SK-N-MC (cell line): ENCODE measurements at regions not wholly inside any gene's neighbourhood (a gene's known extent, or its start where the extent isn't known, plus 50 kb on each side); places are given as distances from the start of the nearest gene placed in this dataset.
"Not testable (repeated sequence)": the region's sequence is repeated elsewhere in the genome, so short reads cannot be mapped to it uniquely, and the experiment has no call there.

Source experiments
- DNase-seq: peaks from one replicate; pipeline ENCODE4 v3.0.0-alpha.2; 2011; ENCODE audit warnings: low read depth, low spot score
- H3K27ac ChIP-seq: fragments of 200-600 bp; sonication (generic); 2 replicates; pipeline ENCODE4 v1.5.1; 2016; ENCODE audit warnings: mixed run types
- H3K36me3 ChIP-seq: fragments of 200-600 bp; sonication (generic); 2 replicates; pipeline ENCODE4 v1.6.1; 2017; ENCODE audit warnings: antibody characterized with exemption, low read length, mixed read lengths; ENCODE audit not compliant: insufficient read depth
- H3K4me3 ChIP-seq: fragments of 200-600 bp; sonication (generic); 2 replicates; pipeline ENCODE4 v1.5.1; 2016
- H3K9ac ChIP-seq: fragments of 200-600 bp; sonication (generic); 2 replicates; pipeline ENCODE4 v1.8.0; 2017; ENCODE audit warnings: mixed run types, mixed read lengths; ENCODE audit not compliant: insufficient read length
- H3K9me3 ChIP-seq: fragments of 200-600 bp; sonication (generic); 2 replicates; pipeline ENCODE4 v1.6.1; 2017; ENCODE audit warnings: low read depth, mild to moderate bottlenecking, antibody characterized with exemption, low read length, moderate library complexity, mixed read lengths
- EZH2 ChIP-seq: fragments of 200-600 bp; sonication (generic); IDR thresholded peaks from one replicate; pipeline ENCODE4 v1.6.1; 2017; ENCODE audit warnings: antibody characterized with exemption
- FOXP2 ChIP-seq: optimal IDR thresholded peaks from 2 replicates; pipeline ENCODE3; 2011; ENCODE audit warnings: mild to moderate bottlenecking, moderate library complexity; ENCODE audit not compliant: insufficient read depth; ENCODE audit errors: extremely low read length, control extremely low read depth
- POLR2AphosphoS5 ChIP-seq: IDR thresholded peaks from 2 replicates; pipeline ENCODE4 v1.6.1; 2012; ENCODE audit warnings: mild to moderate bottlenecking, low read depth, low read length, borderline replicate concordance

DNA sequence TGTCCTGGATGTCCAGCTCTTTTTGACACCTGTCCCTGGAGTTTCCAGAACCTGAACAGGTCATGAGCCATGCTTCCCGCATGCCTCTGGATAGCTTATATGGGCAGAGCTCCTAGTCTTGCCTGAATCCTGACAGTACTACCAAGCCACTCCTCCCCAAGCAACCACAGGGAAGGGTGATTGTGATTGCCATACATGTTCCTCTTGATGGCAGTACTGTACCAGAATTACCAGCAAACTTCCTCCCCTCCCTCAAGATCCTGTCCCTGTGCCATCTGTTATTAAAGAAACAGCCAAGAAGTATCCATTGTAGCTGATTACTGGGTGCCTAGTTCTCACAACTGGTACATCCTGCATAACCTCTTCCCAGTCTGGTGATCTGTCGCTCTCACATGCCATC lies 264.3 kb upstream of the AGTR2 start:
- H3K36me3 ChIP-seq = no peaks in the 10 kb centered on the region
- TF ChIP-seq EZH2 (no peak), POLR2AphosphoS5 (no peak), FOXP2 (no peak)
- no peak overlapping the region for H3K9ac ChIP-seq
- no peak overlapping the region for H3K4me3 ChIP-seq
- no peaks in the 10 kb centered on the region for H3K9me3 ChIP-seq
- no peak overlapping the region for H3K27ac ChIP-seq
- no peak for DNase-seq

DNA sequence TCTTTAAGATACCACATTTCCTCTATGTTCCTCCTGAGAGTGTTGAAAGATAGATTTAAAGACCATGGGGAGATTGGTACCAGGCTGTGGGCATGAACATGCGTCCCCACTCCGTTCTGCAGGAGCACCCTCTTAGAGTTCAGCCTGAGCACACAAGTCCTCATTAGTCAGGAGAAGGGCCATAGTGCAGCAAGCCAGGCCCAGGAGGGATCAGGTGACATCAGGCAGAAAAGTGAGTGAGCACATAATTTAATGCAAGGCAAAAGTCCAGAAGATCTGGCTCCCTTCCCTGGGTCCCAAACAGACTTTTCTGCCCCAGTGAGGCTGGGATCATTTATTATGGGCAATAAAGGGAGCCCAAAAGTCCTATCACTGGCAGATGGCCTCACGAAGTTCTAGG lies 263.7 kb upstream of the AGTR2 start:
- TF ChIP-seq POLR2AphosphoS5 (no peak), FOXP2 (no peak), EZH2 (no peak)
- no peaks in the 10 kb centered on the region for H3K36me3 ChIP-seq

GRCh38 chrX:115909017-115909416 lies 261.5 kb upstream of the AGTR2 start:
- H3K9ac ChIP-seq = no peak overlapping the region
- H3K4me3 ChIP-seq = no peak overlapping the region
- no peaks in the 10 kb centered on the region for H3K9me3 ChIP-seq
- H3K36me3 ChIP-seq = no peaks in the 10 kb centered on the region
- H3K27ac ChIP-seq = no peak overlapping the region
- DNase-seq = no peak
- TF ChIP-seq FOXP2 (no peak), EZH2 (no peak), POLR2AphosphoS5 (no peak)

More for the DNA sequence above, 263.7 kb upstream of the AGTR2 start:
- Histone ChIP-seq H3K9me3 (no peaks in the 10 kb centered on the region), H3K9ac (no peak overlapping the region), H3K27ac (no peak overlapping the region), H3K4me3 (no peak overlapping the region)
- no peak for DNase-seq

DNA sequence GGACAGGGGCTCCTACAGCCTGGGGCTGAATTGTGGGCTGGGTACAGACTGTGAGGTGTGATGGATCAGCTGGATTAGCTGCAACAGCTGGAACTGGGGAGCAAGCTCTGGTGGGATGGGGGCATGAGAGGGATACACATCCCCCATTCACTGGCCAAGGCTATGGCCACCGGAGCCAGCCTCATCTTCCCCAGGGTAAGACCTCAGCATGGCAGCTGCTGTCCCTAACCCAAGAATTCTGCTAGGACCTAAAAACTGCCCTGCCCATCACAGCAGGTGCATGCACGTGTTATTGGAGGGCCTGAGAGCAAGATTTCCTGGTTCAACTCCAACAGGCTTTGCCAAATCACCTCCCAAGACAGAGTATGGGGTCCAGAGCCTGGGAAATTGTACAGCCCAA lies 258.6 kb upstream of the AGTR2 start:
- TF ChIP-seq EZH2 = no peak
- no peak for TF ChIP-seq POLR2AphosphoS5
- no peak for TF ChIP-seq FOXP2
- Histone ChIP-seq H3K27ac (no peak overlapping the region), H3K9me3 (no peaks in the 10 kb centered on the region), H3K36me3 (no peaks in the 10 kb centered on the region), H3K4me3 (no peak overlapping the region), H3K9ac (no peak overlapping the region)
- DNase-seq = no peak

DNA sequence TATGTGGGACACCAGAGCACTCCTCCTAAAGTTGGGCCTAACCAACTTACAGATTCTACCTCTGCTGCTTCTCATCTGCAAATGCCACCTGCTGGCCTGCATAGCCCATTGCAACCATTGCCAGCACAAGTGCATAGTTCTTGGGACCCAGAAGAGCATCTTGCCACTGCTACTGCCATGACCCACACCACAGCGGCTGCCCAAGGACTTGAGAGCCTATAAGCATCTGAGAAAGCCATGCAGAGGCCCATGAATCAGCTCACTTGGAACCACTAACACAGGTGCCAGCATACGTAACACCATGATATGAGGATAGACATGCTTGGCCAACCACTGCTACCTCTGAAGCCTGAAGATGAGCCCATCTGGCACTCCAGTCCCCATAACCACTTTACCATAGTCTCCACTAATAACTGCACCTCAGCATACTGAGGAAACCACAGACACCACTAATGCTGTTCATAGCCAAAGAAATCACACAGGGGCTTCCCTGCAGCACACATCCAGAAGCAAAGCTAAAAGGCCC lies 258.1 kb upstream of the AGTR2 start:
- H3K4me3 ChIP-seq = no peak overlapping the region
- TF ChIP-seq EZH2 (no peak), FOXP2 (no peak), POLR2AphosphoS5 (no peak)
- H3K9me3 ChIP-seq = no peaks in the 10 kb centered on the region
- no peaks in the 10 kb centered on the region for H3K36me3 ChIP-seq
- DNase-seq = no peak
- no peak overlapping the region for H3K27ac ChIP-seq
- no peak overlapping the region for H3K9ac ChIP-seq

DNA sequence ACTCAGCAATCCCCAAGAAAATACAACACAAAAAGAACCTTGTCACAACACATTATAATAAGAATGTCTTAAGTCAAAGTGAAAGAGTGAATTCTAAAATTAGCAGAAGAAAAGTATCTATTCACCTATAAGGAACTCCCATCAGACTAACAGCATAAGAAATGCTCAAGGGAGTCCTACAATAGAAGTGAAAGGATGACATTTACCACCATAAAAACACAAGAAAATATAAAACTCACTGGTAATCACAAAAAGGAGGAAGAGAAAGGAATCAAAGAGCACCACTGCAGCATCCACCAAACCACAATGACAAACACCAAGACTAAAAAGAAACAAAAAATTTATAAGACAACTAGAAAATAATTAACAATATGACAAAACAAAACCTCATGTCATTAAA lies 257.0 kb upstream of the AGTR2 start:
- Histone ChIP-seq H3K9me3 (no peaks in the 10 kb centered on the region), H3K27ac (no peak overlapping the region), H3K36me3 (no peaks in the 10 kb centered on the region), H3K9ac (no peak overlapping the region), H3K4me3 (no peak overlapping the region)
- no peak for DNase-seq
- no peak for TF ChIP-seq POLR2AphosphoS5
- TF ChIP-seq FOXP2 = no peak
- no peak for TF ChIP-seq EZH2

DNA sequence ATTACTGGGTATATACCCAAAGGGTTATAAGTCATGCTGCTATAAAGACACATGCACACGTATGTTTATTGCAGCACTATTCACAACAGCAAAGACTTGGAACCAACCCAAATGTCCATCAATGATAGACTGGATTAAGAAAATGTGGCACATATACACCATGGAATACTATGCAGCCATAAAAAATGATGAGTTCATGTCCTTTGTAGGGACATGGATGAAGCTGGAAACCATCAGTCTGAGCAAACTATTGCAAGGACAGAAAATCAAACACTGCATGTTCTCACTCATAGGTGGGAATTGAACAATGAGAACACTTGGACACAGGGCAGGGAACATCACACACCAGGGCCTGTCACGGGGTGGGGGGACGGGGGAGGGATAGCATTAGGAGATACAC lies 254.9 kb upstream of the AGTR2 start:
- not testable (repeated sequence) for H3K27ac ChIP-seq, DNase-seq, H3K9ac ChIP-seq, H3K36me3 ChIP-seq, H3K9me3 ChIP-seq, H3K4me3 ChIP-seq

DNA sequence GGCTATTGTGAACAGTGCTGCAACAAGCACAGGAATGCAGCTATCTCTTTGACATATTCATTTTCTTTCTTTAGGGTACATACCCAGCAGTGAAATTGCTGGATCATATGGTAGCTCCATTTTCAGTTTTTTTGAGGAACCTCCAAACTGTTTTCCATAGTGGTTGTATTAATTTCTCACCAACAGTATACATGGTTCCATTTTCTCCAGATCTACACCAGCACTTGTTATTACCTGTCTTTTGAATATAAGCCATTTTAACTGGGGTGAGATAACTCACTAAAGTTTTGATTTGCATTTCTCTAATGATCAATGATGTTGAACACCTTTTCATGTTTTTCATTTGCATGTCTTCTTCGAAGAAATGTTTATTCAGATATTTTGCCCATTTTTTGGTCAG lies 241.1 kb upstream of the AGTR2 start:
- no peaks in the 10 kb centered on the region for H3K36me3 ChIP-seq
- H3K9ac ChIP-seq = no peak overlapping the region
- no peak for DNase-seq
- H3K27ac ChIP-seq = no peak overlapping the region
- H3K9me3 ChIP-seq = no peaks in the 10 kb centered on the region
- TF ChIP-seq POLR2AphosphoS5 (no peak), EZH2 (no peak), FOXP2 (no peak)
- H3K4me3 ChIP-seq = no peak overlapping the region

DNA sequence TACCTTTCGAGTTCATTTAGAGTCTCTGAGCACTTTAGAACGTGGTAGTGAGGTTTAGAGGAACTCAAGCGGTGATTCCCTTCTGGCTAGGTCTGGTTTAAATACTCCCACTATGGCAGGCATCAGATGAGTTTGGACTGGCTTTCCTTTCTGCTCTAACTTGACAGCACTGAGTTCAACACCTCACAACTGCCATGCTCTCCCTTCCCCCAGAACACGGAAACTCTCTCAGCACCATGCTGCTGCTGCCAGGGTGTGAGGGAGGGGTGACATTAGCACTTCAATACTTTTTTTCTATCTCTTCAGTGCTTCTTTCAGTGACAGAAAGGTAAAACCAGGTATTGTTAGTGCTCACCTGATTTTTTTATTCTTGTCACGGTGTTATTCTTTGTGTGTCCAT lies 234.5 kb upstream of the AGTR2 start:
- no peak for DNase-seq
- TF ChIP-seq FOXP2 = no peak
- no peak for TF ChIP-seq POLR2AphosphoS5
- TF ChIP-seq EZH2 = no peak
- no peaks in the 10 kb centered on the region; the same call in 1 of the 2 replicates for H3K36me3 ChIP-seq
- H3K27ac ChIP-seq = no peak overlapping the region
- no peak overlapping the region for H3K9ac ChIP-seq
- H3K9me3 ChIP-seq = no peaks in the 10 kb centered on the region
- no peak overlapping the region for H3K4me3 ChIP-seq
